ENCODE measurements at regions not wholly inside any gene's neighbourhood (a gene's known extent, or its start where the extent isn't known, plus 50 kb on each side); places are given as distances from the start of the nearest gene placed in this dataset.

- no peak overlapping the region for H3K27ac ChIP-seq (ENCODE audit: low read depth, low read length)
These were observed 221.3 kb upstream of the ZMIZ1 start for GRCh38 chr10:78847485-78847884.

GRCh38 chr10:78849115-78849514, 219.7 kb upstream of the ZMIZ1 start:
- no peak for DNase-seq (ENCODE audit: low read depth, low spot score)
- CTCF ChIA-PET, result no interaction called here
- H3K27me3 ChIP-seq (ENCODE audit: control insufficient read depth, insufficient read depth, low read length), result peaks cover 19% of the 10 kb centered on the region
- H3K9me3 ChIP-seq (ENCODE audit: control insufficient read depth, insufficient read depth, low read length), result no peaks in the 10 kb centered on the region
- no peak overlapping the region for H3K27ac ChIP-seq (ENCODE audit: low read depth, low read length)
- no peak overlapping the region for H3K4me3 ChIP-seq (ENCODE audit: low read depth, low read length)
- no peak for TF ChIP-seq CTCF (IDR thresholded peaks at IDR 0.05; ENCODE audit: low read depth, low read length)
- POLR2A ChIA-PET, result no interaction called here

More at GRCh38 chr10:78847485-78847884, 221.3 kb upstream of the ZMIZ1 start:
- no peak overlapping the region for H3K4me3 ChIP-seq (ENCODE audit: low read depth, low read length)
- ChIA-PET CTCF (no interaction called here), POLR2A (no interaction called here)
- H3K9me3 ChIP-seq (ENCODE audit: control insufficient read depth, insufficient read depth, low read length), result peaks cover 3% of the 10 kb centered on the region; the same call in 1 of the 2 replicates
- no peak for TF ChIP-seq CTCF (IDR thresholded peaks at IDR 0.05; ENCODE audit: low read depth, low read length)
- H3K27me3 ChIP-seq (ENCODE audit: control insufficient read depth, insufficient read depth, low read length), result peaks cover 19% of the 10 kb centered on the region
- no peak for DNase-seq (ENCODE audit: low read depth, low spot score)

- H3K4me3 ChIP-seq (ENCODE audit: low read depth, low read length), result no peak overlapping the region
- DNase-seq (ENCODE audit: low read depth, low spot score), result no peak
- no peak for TF ChIP-seq CTCF (IDR thresholded peaks at IDR 0.05; ENCODE audit: low read depth, low read length)
- H3K27me3 ChIP-seq (ENCODE audit: control insufficient read depth, insufficient read depth, low read length), result peaks cover 19% of the 10 kb centered on the region
- H3K9me3 ChIP-seq (ENCODE audit: control insufficient read depth, insufficient read depth, low read length), result no peaks in the 10 kb centered on the region
- ChIA-PET POLR2A (no interaction called here), CTCF (no interaction called here)
- H3K27ac ChIP-seq (ENCODE audit: low read depth, low read length), result no peak overlapping the region
These were observed 219.0 kb upstream of the ZMIZ1 start for GRCh38 chr10:78849731-78850130.

GRCh38 chr10:78850644-78851435, 217.9 kb upstream of the ZMIZ1 start:
- CTCF ChIA-PET, result no interaction called here
- H3K27me3 ChIP-seq (ENCODE audit: control insufficient read depth, insufficient read depth, low read length), result peaks cover 16% of the 10 kb centered on the region
- DNase-seq (ENCODE audit: low read depth, low spot score), result no peak
- H3K9me3 ChIP-seq (ENCODE audit: control insufficient read depth, insufficient read depth, low read length), result no peaks in the 10 kb centered on the region
- TF ChIP-seq CTCF (IDR thresholded peaks at IDR 0.05; ENCODE audit: low read depth, low read length), result no peak
- POLR2A ChIA-PET, result no interaction called here
- no peak overlapping the region for H3K27ac ChIP-seq (ENCODE audit: low read depth, low read length)
- no peak overlapping the region for H3K4me3 ChIP-seq (ENCODE audit: low read depth, low read length)

GRCh38 chr10:78851647-78852046, 217.1 kb upstream of the ZMIZ1 start:
- ChIA-PET POLR2A (no interaction called here), CTCF (no interaction called here)
- Histone ChIP-seq H3K27me3 (ENCODE audit: control insufficient read depth, insufficient read depth, low read length) (peaks cover 23% of the 10 kb centered on the region), H3K9me3 (ENCODE audit: control insufficient read depth, insufficient read depth, low read length) (no peaks in the 10 kb centered on the region), H3K27ac (ENCODE audit: low read depth, low read length) (no peak overlapping the region), H3K4me3 (ENCODE audit: low read depth, low read length) (no peak overlapping the region)
- no peak for DNase-seq (ENCODE audit: low read depth, low spot score)
- no peak for TF ChIP-seq CTCF (IDR thresholded peaks at IDR 0.05; ENCODE audit: low read depth, low read length)
